ENCODE measurements at regions not wholly inside any gene's neighbourhood (a gene's known extent, or its start where the extent isn't known, plus 50 kb on each side); places are given as distances from the start of the nearest gene placed in this dataset.
"Not testable (repeated sequence)": the region's sequence is repeated elsewhere in the genome, so short reads cannot be mapped to it uniquely, and the experiment has no call there.

- TF ChIP-seq CTCF (IDR thresholded peaks at IDR 0.05; ENCODE audit: low read depth, low read length); EZH2phosphoT487 (IDR thresholded peaks at IDR 0.05; ENCODE audit: low read depth): not testable (repeated sequence)
Measured at GRCh38 chr15:62683192-62683591, 359.4 kb upstream of the TPM1 start.

All from OCI-LY3 (cell line).